SK-N-DZ (cell line): ENCODE measurements at regions not wholly inside any gene's neighbourhood (a gene's known extent, or its start where the extent isn't known, plus 50 kb on each side); places are given as distances from the start of the nearest gene placed in this dataset.

Experiments
- DNase-seq: peaks from one replicate; pipeline ENCODE4 v3.0.0-alpha.2; 2015; ENCODE audit warnings: low spot score

DNA sequence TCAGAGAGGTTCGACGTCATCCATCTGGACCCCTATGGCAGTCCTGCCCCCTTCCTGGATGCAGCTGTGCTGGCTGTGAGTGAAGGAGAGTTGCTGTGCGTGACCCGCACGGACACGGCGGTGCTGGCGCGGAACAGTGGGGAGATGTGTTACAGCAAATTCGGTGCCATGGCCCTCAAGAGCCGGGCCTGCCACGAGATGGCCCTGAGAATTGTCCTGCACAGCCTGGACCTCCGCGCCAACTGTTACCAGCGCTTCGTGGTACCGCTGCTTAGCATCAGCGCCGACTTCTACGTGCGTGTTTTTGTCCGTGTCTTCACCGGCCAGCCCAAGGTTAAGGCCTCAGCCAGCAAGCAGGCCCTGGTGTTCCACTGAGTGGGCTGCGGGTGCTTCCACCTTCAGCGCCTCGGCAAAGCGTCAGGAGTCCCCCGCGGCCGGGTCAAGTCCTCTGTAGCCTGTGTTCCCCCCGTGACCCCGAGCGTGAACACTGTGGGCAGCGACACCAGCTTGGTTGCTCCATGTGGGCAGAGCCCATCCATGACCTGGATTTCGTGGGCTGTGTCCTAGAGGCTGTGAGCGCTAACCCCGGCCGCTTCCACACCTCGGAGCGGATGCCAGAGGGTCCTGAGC lies 186.7 kb upstream of the SLITRK2 start:
- DNase-seq: no peak

- DNase-seq: no peak
Measured at GRCh38 chrX:145631461-145631951, 186.1 kb upstream of the SLITRK2 start.

DNA sequence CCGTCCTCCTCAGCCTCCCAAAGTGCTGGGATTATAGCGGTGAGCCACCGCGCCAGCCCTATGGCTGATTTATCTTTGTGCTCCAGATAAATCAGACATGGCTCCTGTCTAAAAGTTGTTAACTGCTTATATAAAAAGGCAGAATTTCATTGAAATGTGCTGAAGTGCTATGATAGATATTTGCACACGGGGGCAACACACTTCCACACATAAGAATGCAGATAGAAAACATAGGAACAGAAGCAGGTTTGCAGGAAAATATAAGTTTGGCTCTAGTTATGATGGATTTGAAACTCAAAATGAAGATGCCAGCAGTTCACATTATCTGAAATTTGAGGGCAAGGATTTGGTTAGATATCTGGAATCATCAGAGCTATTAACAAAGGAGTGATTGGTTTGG lies 163.1 kb upstream of the SLITRK2 start:
- no peak for DNase-seq

DNA sequence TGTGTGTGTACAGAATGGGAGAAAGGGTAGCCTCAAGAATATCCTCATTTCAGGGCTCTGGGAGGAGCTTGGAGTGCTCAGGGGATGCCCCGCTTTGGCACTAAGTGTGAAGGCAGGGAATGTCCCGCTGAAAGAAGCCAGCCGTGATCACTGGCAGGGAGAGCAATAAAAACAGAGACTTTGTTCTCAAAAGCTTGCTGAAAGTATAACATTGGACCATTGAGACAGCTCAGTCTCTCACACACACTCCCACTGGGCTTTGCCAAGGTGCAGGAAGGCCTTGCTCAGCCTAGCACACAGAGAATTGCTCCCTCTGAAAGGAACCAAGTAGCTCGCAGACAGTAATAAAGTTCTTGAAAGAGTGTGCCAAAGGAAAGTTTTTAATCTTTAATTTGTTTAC lies 143.8 kb upstream of the SLITRK2 start:
- no peak for DNase-seq

DNA sequence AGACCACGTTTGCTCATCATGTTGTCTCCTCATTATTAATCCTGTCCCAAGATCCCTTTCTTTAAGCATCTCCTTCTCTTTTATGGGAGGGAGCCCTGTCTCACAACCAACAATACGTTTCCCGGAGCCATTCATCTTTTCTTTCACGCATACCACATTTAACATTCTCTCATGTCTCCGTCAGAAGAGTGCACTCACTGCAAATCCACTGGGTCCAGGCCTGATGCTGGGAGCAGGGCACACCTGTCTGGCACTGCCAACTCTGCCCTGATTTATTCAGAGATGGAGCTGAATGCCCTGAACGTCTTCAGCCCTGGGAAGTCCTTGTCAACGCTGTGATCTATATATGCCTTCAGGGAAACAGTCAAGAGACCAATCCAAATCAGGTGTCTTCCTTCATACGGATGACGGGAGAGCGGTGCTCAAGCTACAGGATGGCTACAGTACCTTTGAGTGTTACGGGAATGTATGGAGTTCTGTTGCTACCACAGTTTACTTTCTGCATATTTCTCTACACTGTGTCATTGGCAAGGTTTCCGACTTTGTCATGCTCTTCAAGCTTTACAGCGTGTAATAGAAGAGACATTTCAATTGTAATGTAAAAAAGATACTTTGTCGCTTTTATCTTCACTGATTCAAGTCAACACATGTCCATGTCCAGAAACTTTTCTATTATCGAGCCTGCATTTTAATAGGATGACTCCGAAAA lies 140.4 kb upstream of the SLITRK2 start:
- no peak for DNase-seq

DNA sequence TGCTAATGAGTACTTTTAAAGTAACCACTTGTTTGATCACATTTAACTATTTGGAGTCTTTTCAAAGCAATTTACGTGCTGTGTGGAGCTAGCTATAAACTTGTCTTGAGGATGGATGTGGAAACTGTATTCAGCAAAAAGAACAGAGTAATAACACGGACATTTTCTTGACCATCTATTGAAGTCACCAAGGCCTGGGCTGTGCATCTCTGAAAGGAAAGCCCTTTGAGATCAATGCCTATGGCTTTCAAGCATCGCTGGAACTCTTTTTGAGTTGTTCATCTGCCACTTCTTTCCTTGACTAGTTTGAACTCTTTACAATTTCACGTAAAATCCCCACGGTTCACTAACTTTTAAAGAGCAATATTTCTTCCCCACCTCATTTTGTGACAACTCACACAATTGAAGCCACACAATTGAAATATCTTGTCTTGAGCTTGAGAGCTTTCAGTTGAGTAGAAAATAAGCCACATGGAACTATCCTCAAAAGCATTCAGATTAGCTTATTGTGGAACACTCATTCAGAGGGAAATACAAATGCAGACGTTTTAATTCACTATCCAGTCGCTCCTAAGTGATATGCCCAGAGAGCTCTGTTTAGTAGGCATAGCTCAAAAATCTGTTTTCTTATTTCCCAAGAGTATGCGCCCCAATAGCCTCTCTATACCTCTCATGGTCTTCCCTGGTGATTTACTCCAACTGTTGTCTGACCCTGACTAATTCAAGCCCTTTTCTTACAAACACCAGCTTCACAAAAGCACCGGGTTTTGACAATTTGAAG lies 134.9 kb upstream of the SLITRK2 start:
- no peak for DNase-seq

DNA sequence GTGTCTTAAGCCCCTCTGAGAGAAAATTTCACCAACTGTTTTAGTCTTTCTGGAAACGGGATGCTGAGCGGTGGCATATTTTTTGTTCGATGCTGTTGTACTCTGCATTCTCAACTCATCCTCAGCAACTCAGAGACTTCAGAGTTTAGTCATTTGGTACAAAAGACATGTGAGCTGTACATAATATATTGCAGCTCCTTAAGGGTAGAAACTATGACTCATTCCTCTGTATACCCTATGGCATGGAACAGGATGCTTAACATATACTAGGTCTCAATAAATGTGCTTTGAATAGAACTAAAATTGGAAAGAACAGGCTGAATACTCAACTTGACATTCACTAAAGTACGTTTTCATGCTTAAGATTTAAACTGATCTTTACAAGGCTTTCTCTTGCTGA lies 130.5 kb upstream of the SLITRK2 start:
- DNase-seq: no peak

DNA sequence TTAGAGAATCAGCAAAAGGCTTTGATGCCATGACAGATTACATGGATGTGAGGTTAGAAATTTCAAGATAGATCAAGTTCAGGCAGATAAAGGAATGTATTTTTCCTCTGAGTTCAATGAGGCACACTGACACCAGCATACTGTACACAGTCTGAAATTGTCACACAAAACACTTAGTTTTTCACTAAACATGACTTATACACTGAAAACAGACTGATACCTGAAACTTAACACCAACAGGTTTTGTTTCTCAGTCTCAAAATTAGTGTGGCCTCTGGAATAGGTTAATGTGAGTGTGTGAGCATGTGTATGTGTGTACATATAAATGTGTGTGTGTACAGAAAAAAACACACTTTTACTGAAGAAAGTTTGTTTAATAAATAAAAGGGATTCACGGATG lies 129.9 kb upstream of the SLITRK2 start:
- DNase-seq: no peak

- no peak for DNase-seq
Measured at GRCh38 chrX:145694048-145694447, 123.6 kb upstream of the SLITRK2 start.

DNA sequence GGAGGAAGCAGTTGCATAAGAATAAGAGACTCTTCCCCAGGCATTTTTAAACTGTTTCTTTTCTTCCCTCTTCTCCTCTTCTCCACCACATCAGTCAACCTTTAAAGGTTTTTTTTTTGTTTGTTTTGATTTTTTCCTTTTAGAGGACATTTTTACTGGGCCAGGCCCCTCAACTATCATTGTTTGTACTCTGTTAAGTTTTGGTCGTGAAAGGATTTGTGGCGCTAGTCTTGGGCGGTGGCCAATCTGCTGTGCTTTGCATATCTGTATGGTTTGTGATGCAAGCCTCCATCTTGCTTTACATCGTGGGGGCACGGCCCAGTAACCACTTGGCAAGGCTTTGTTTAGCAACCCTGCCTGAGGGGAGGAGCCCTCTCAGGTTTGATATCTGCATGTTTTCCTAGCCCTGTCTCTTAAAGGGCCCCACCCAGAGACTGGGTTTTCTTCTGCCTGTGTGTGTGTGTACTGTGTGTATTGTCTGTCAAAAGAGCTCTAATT lies 101.9 kb upstream of the SLITRK2 start:
- no peak for DNase-seq

- DNase-seq: no peak
Measured at GRCh38 chrX:145716226-145716625, 101.4 kb upstream of the SLITRK2 start.

DNA sequence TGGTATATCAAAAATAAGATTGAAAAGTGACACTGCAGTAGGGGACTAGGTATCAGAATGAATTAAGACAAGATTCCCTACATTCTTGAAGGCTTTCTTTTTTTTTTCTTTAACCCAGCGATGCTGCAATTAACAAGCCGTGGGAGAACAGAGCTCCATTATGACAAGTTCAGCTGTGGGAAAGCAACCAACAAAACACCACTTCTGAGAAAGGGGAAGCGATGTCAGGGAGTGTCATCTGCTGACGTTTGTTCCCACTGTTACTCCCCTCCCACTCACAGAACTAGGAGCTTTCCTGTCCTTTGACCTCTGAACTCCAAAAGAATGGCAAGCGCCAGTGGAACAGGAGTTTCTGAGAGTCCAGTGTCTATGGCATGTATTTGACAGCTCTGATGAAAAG lies 90.2 kb upstream of the SLITRK2 start:
- no peak for DNase-seq

DNA sequence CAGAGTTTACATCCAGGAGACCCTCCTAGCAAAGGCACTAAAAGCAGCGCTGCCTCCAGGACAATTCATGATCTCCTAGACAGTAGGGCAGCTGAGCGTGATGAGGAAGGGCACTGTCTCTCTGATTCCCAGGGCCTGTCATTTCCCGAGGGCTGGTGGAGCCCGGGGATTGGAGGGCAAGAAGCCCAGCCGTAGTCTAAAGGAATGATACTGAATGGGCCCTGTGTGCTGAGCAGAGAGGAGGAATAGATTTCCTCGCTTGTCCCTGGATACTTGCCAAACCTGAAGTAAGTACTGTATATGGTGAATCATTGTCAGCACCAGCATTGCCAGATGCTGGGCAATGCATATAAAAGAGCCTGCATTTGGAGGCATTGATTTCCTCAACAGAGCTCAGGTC lies 88.0 kb upstream of the SLITRK2 start:
- no peak for DNase-seq

DNA sequence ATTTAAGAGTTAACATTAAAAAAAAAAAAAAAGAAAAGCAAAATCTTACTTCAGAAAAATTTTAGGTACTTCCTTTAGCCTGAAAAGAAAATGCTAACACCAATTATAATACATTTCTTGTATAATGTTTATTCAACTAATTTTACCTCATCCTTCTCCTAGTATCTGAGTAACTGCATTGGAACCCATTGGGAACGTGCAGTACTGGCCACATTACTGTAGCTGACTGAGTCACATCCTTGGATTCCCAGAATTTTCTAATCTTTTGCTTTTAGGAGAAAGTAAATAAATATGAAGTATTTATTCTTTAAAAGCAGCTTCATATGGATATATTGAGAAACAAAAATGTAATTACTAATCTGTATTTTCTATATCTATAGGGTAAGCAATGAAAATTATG lies 82.6 kb upstream of the SLITRK2 start:
- DNase-seq: no peak

DNA sequence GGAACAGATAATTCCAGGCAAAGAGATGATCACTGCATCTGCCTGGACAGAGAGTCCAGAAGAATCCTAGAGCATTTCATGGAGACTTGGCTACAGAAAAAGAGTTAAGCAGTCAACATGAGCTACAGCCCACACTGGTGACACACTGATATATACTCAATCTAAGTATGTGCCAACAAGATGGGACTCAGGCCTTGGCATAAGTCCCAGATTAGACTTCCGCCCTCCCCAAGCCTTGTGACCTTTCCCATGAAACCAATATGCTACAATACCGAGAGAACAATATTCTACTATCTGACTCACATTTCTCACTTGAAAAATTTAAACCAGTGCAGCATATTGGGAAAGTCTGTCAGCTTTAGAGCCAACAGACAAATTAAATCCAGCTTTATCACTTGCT lies 65.7 kb upstream of the SLITRK2 start:
- no peak for DNase-seq
